Ishikawa (cell line): ENCODE measurements at regions not wholly inside any gene's neighbourhood (a gene's known extent, or its start where the extent isn't known, plus 50 kb on each side); places are given as distances from the start of the nearest gene placed in this dataset.

ENCODE experiments used
- CEBPB ChIP-seq: IDR thresholded peaks from 2 replicates; pipeline ENCODE4 v1.6.1; 2012
- CREB1 ChIP-seq: IDR thresholded peaks from 2 replicates; pipeline ENCODE4 v1.6.1; 2012; ENCODE audit warnings: low read depth
- EGR1 ChIP-seq: IDR thresholded peaks from 2 replicates; pipeline ENCODE4 v1.6.1; 2012
- EP300 ChIP-seq: IDR thresholded peaks from 2 replicates; pipeline ENCODE4 v1.6.1; 2012; ENCODE audit warnings: borderline replicate concordance
- FOXM1 ChIP-seq: IDR thresholded peaks from 2 replicates; pipeline ENCODE4 v1.6.1; 2012; ENCODE audit warnings: low read depth, borderline replicate concordance
- NFIC ChIP-seq: IDR thresholded peaks from 2 replicates; pipeline ENCODE4 v1.6.1; 2012
- RAD21 ChIP-seq: IDR thresholded peaks from 2 replicates; pipeline ENCODE4 v1.6.1; 2012; ENCODE audit warnings: low read depth
- TAF1 ChIP-seq: IDR thresholded peaks from 2 replicates; pipeline ENCODE4 v1.6.1; 2012; ENCODE audit warnings: low read depth, mild to moderate bottlenecking
- TCF12 ChIP-seq: IDR thresholded peaks from 2 replicates; pipeline ENCODE4 v1.6.1; 2012; ENCODE audit warnings: low read depth
- TEAD4 ChIP-seq: IDR thresholded peaks from 2 replicates; pipeline ENCODE4 v1.6.1; 2012
- YY1 ChIP-seq: IDR thresholded peaks from 2 replicates; pipeline ENCODE4 v1.6.1; 2012; ENCODE audit warnings: low read depth
- ZBTB7A ChIP-seq: IDR thresholded peaks from 2 replicates; pipeline ENCODE4 v1.6.1; 2012; ENCODE audit warnings: low read depth
- TF ChIP-seq, protein P1 (sequence below): IDR thresholded peaks from 2 replicates; pipeline ENCODE4 v1.6.1; 2012
- TF ChIP-seq, protein P2 (sequence below): IDR thresholded peaks from 2 replicates; pipeline ENCODE4 v1.6.1; 2012; ENCODE audit warnings: low read depth, mild to moderate bottlenecking
- TF ChIP-seq, protein P3 (sequence below): IDR thresholded peaks from 2 replicates; pipeline ENCODE4 v1.6.1; 2012

DNA sequence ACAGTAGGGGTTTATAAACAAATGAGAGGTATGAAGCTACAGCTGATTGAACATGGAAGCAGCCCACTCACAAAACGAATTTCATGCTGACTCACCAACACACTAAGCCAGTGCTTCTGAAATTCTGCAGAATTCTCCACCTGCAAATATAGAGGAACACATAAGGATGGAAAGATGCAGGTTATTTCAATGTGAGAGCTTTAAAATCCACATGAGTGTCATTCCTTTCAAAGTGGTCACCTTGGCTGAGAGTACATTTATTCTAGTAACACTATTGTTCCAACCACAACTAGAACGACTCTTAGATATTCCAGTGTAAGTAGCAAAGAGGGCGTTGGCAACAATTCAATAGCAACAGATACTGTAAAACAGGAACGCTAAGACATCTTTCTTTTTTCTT lies 189.9 kb upstream of the TSC22D2 start:
- TF ChIP-seq EGR1: no peak
- no peak for TF ChIP-seq ZBTB7A
- TF ChIP-seq CEBPB: no peak

DNA sequence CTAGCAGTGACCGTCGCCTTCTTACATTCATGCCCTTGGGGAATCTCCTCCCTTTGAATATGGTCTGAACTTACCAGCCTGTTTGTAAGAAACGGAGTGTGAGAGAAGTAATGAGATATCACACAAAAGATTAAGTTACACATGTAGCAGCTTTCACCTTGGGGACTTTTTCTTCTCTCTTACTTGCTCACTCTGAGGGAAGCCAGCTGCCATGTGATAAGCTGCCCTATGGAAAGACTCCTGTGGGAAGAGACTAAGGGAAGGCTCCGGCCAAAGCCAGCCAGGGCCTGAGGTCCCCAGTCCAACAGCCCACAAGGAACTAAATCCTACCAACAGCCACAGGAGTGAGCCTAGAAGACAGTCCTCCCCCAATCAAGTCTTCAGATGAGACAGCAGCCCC lies 190.4 kb upstream of the TSC22D2 start:
- TF ChIP-seq CEBPB (no peak), FOXM1 (no peak), NFIC (no peak), TCF12 (no peak), CREB1 (no peak), TEAD4 (no peak), EGR1 (no peak), TAF1 (no peak), EP300 (no peak), YY1 (no peak), ZBTB7A (no peak), RAD21 (no peak)
- TF ChIP-seq, protein P1, sequence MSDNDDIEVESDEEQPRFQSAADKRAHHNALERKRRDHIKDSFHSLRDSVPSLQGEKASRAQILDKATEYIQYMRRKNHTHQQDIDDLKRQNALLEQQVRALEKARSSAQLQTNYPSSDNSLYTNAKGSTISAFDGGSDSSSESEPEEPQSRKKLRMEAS: no peak
- TF ChIP-seq, protein P2, sequence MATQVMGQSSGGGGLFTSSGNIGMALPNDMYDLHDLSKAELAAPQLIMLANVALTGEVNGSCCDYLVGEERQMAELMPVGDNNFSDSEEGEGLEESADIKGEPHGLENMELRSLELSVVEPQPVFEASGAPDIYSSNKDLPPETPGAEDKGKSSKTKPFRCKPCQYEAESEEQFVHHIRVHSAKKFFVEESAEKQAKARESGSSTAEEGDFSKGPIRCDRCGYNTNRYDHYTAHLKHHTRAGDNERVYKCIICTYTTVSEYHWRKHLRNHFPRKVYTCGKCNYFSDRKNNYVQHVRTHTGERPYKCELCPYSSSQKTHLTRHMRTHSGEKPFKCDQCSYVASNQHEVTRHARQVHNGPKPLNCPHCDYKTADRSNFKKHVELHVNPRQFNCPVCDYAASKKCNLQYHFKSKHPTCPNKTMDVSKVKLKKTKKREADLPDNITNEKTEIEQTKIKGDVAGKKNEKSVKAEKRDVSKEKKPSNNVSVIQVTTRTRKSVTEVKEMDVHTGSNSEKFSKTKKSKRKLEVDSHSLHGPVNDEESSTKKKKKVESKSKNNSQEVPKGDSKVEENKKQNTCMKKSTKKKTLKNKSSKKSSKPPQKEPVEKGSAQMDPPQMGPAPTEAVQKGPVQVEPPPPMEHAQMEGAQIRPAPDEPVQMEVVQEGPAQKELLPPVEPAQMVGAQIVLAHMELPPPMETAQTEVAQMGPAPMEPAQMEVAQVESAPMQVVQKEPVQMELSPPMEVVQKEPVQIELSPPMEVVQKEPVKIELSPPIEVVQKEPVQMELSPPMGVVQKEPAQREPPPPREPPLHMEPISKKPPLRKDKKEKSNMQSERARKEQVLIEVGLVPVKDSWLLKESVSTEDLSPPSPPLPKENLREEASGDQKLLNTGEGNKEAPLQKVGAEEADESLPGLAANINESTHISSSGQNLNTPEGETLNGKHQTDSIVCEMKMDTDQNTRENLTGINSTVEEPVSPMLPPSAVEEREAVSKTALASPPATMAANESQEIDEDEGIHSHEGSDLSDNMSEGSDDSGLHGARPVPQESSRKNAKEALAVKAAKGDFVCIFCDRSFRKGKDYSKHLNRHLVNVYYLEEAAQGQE: no peak
- TF ChIP-seq, protein P3, sequence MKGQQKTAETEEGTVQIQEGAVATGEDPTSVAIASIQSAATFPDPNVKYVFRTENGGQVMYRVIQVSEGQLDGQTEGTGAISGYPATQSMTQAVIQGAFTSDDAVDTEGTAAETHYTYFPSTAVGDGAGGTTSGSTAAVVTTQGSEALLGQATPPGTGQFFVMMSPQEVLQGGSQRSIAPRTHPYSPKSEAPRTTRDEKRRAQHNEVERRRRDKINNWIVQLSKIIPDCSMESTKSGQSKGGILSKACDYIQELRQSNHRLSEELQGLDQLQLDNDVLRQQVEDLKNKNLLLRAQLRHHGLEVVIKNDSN: no peak

DNA sequence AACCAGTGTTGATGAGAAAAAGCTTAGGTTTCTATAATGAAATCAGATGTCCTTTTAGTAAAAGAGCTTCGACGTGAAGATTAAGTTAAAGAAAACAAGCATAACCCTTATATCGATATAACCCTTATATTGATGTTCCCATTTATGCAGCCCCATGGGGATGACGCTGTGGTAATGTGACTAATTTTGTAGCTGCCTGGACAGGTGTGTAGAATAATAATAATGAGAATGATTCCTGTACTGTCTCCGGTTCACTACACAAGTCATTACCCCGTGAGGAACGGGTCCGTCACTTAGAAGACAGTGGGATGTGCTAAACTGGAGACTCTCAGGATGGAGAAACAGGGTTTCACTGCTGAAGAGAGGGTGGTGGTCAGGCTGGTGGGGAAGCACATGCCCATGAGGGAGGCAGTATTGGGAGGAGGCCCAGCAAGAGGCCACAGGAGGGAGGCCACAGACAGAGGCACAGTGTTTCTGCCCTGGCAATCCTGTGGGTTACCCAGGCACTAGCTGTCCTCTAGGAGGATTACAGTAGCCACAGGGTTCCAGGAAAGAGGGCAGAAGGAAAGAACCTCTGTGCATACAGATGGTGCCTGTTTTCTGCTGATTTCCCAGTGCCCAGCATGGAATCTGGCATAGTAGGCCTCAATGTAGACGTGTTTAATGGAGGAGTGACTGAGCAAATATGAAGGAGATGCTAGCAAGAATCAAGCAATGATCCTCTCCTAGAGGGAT lies 191.1 kb upstream of the TSC22D2 start:
- TF ChIP-seq CREB1 (no peak), FOXM1 (no peak), ZBTB7A (no peak), TEAD4 (no peak)

DNA sequence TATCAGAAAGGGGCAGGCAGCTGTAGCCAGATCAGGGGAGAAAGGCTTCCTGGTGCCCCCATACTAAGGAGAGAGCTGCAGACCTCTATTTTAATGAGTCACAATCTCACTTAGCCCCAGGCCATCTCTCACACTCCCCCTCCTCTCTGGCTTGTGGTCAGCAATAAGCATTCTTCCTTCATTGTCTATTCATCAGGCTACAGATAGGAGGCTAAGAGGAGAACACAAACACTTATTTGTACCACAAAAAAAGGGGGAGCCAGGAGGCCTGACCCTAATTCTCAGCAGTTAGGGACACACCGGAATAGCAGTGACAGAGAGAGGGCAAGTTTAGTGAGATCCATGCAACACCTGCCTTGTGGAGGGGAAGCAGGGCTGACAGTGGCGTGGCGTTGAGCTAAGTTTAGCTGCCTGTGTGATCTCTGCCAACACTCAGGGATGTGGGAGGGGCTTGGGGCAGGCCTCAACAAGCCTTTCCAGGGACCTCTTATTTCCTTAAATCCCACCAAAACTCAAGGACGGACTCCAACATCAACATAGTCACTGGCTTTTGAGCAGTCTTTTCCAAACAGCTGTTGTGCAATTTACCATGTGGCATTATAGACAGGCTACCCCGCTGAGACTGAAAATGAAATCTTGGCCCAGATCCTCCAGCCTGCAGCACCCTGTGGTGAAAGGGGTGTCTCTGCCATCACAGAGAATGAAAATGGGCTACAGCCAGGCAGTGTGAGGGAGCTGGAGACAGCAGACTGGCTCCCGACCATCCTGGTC lies 191.9 kb upstream of the TSC22D2 start:
- peak; percentile 46 for TF ChIP-seq TEAD4
- TF ChIP-seq CEBPB: peak; percentile 98
- TF ChIP-seq TAF1: no peak
- TF ChIP-seq TCF12: 0 out of 2 replicates have a peak, but pooled peaks have one; percentile 61
- peak; percentile 14; the same call in 1 of the 2 replicates for TF ChIP-seq RAD21
- TF ChIP-seq, protein P2: no peak
- TF ChIP-seq NFIC: peak; percentile 90
- TF ChIP-seq, protein P1: peak; percentile 71; the same call in 1 of the 2 replicates
- TF ChIP-seq EP300: peak; percentile 50; the same call in 1 of the 2 replicates
- no peak for TF ChIP-seq ZBTB7A
- no peak for TF ChIP-seq FOXM1
- TF ChIP-seq YY1: 0 out of 2 replicates have a peak, but pooled peaks have one; percentile 37
- TF ChIP-seq, protein P3: peak; percentile 45; the same call in 1 of the 2 replicates
- no peak for TF ChIP-seq CREB1
- TF ChIP-seq EGR1: no peak

DNA sequence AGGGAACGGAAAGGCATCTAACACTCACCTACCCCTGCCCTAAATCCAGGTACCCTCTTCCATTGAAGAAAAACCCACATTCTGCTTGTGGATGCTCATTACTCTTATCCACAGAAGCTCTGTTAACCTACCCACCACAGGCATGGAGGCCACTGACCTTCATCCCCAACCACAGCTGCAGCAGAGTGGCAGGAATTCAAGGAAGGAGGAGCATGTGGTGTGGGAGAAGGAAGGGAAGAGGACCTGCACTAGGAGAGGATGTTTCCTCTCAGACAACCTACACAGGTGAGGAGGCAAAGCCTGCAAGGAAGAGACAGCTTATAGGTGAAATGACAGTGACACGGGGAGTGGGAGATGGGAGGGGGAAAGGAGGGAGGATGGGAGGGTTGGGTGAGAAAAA lies 192.5 kb upstream of the TSC22D2 start:
- no peak for TF ChIP-seq YY1
- no peak for TF ChIP-seq FOXM1
- TF ChIP-seq, protein P1: no peak
- no peak for TF ChIP-seq CEBPB
- TF ChIP-seq, protein P2: no peak
- TF ChIP-seq, protein P3: no peak
- no peak for TF ChIP-seq TAF1
- no peak for TF ChIP-seq RAD21
